GM12878 (cell line): ENCODE measurements at regions not wholly inside any gene's neighbourhood (a gene's known extent, or its start where the extent isn't known, plus 50 kb on each side); places are given as distances from the start of the nearest gene placed in this dataset.

Experiments used
- ATAC-seq: fragments of 200-7000 bp; cut with Tn5 transposase; 3 replicates; pipeline ENCODE4 v1.9.1; 2020; ENCODE audit warnings: mild to moderate bottlenecking, moderate library complexity
- BruUV-seq: library from RNA; stranded (reverse); fragments of 400-500 nt; replicated peaks from 2 replicates; lab custom pipeline; 2021; lab: Mats Ljungman, UMichigan
- CTCF ChIA-PET: fragments of 300-600 bp; sonication (Branson Sonifier 250); formaldehyde crosslinking; extraction: SDS; loops from one replicate; lab custom pipeline; 2021; ENCODE audit warnings: inconsistent platforms; lab: Yijun Ruan, JAX
- POLR2A ChIA-PET: fragments of 350-600 bp; formaldehyde crosslinking; extraction: SDS; loops from one replicate; lab custom pipeline; 2021; ENCODE audit warnings: inconsistent platforms; lab: Charles Lee
- RAD21 ChIA-PET: fragments of 300-600 bp; sonication (Branson Sonifier 250); formaldehyde crosslinking; loops from one replicate; lab custom pipeline; 2023; ENCODE audit warnings: antibody characterized with exemption; ENCODE audit not compliant: unreplicated experiment; lab: Charles Lee
- SMC1A ChIA-PET: fragments of 300-600 bp; sonication (Branson Sonifier 250); formaldehyde crosslinking; loops from one replicate; lab custom pipeline; 2023; ENCODE audit not compliant: unreplicated experiment, uncharacterized antibody; lab: Charles Lee
- DNase-seq: peaks from one replicate; pipeline ENCODE4 v3.0.0-alpha.2; 2011; ENCODE audit warnings: low read depth, low spot score
- FAIRE-seq: peaks from 3 replicates; lab custom pipeline; 2011; peaks lifted over from hg19 to GRCh38; lab: Jason Lieb, UNC
- H2AFZ ChIP-seq: 2 replicates; pipeline ENCODE4 v1.6.0; 2011; ENCODE audit warnings: low read depth, low read length, control low read depth; ENCODE audit not compliant: control insufficient read depth
- H3K27ac ChIP-seq: 2 replicates; pipeline ENCODE4 v1.5.1; 2011; ENCODE audit warnings: control low read depth; ENCODE audit not compliant: control insufficient read depth, insufficient read depth
- H3K27me3 ChIP-seq, 2 experiments: replicated peaks in 1 of 2; 2 replicates each; pipeline versions ENCODE4 v1.6.0 to v1.6.1; 2011; ENCODE audit warnings: low read length in 1 of 2; ENCODE audit not compliant: control insufficient read depth in 2 of 2, insufficient read depth in 2 of 2
- H3K36me3 ChIP-seq, 2 experiments: 2 replicates each; pipeline ENCODE4 v1.5.1; 2011; ENCODE audit warnings: low read length in 1 of 2; ENCODE audit not compliant: control insufficient read depth in 2 of 2, insufficient read depth in 2 of 2
- H3K4me1 ChIP-seq: 2 replicates; pipeline ENCODE4 v1.6.1; 2011; ENCODE audit warnings: mild to moderate bottlenecking, low read length, moderate library complexity, mixed read lengths; ENCODE audit not compliant: control insufficient read depth, insufficient read depth
- H3K4me2 ChIP-seq: 2 replicates; pipeline ENCODE4 v1.6.0; 2011; ENCODE audit warnings: control low read depth; ENCODE audit not compliant: control insufficient read depth, insufficient read depth
- H3K4me3 ChIP-seq: fragments of 200-600 bp; sonication (generic); 2 replicates; pipeline ENCODE4 v1.5.1; 2016
- H3K79me2 ChIP-seq: 2 replicates; pipeline ENCODE4 v1.6.0; 2011; ENCODE audit warnings: low read length; ENCODE audit not compliant: control insufficient read depth, insufficient read depth
- H3K9ac ChIP-seq: 2 replicates; pipeline ENCODE4 v1.8.0; 2011; ENCODE audit warnings: low read length, control low read depth, mixed read lengths; ENCODE audit not compliant: control insufficient read depth, insufficient read depth
- H3K9me3 ChIP-seq: replicated peaks from 3 replicates; pipeline ENCODE4 v1.5.1; 2011; ENCODE audit warnings: mild to moderate bottlenecking, low read length; ENCODE audit not compliant: control insufficient read depth, insufficient read depth
- H4K20me1 ChIP-seq: 2 replicates; pipeline ENCODE4 v1.6.0; 2011; ENCODE audit not compliant: control insufficient read depth, insufficient read depth
- EGR1 ChIP-seq, 2 experiments: IDR thresholded peaks; 1 replicate in 1 of 2; 2 replicates in 1 of 2; pipeline ENCODE4 v1.6.1; 2011 to 2012; ENCODE audit warnings: low read depth in 2 of 2, low read length in 2 of 2, borderline replicate concordance in 1 of 2, mild to moderate bottlenecking in 1 of 2, moderate library complexity in 1 of 2
- MEF2B ChIP-seq: fragments of 450-650 bp; IDR thresholded peaks from 2 replicates; pipeline ENCODE4 v1.6.1; 2018; ENCODE audit warnings: mild to moderate bottlenecking, moderate library complexity; ENCODE audit not compliant: partially characterized antibody, poor library complexity, severe bottlenecking
- NR2F1 ChIP-seq: fragments of 450-650 bp; conservative IDR thresholded peaks from 2 replicates; pipeline ENCODE4 v1.6.1; 2017; ENCODE audit warnings: mild to moderate bottlenecking
- PAX5 ChIP-seq: IDR thresholded peaks from 2 replicates; pipeline ENCODE4 v1.6.1; 2011; ENCODE audit warnings: low read depth, low read length, borderline replicate concordance
- POU2F2 ChIP-seq: IDR thresholded peaks from 3 replicates; pipeline ENCODE4 v1.6.1; 2011; ENCODE audit warnings: low read depth, mild to moderate bottlenecking, low read length, borderline replicate concordance
- SMARCA5 ChIP-seq: fragments of 450-650 bp; IDR thresholded peaks from 2 replicates; pipeline ENCODE4 v1.6.1; 2017; ENCODE audit warnings: mild to moderate bottlenecking
- SRF ChIP-seq, 2 experiments: IDR thresholded peaks; 2 replicates each; pipeline ENCODE4 v1.6.1; 2011; ENCODE audit warnings: low read depth in 2 of 2, low read length in 2 of 2, mild to moderate bottlenecking in 1 of 2, moderate library complexity in 1 of 2
- STAT3 ChIP-seq: IDR thresholded peaks from 2 replicates; pipeline ENCODE4 v1.6.1; 2011; ENCODE audit warnings: low read depth, low read length, improper control_type of control experiment
- TAF1 ChIP-seq: IDR thresholded peaks from 2 replicates; pipeline ENCODE4 v1.6.1; 2011; ENCODE audit warnings: mild to moderate bottlenecking, low read depth, low read length, borderline replicate concordance
- YBX1 ChIP-seq: fragments of 450-650 bp; IDR thresholded peaks from 2 replicates; pipeline ENCODE4 v1.6.1; 2016; ENCODE audit warnings: antibody characterized with exemption
- WGBS: methylation state at CpG from one replicate; pipeline ENCODE4 v1.1.6; 2016; ENCODE audit warnings: low lambda C conversion rate; ENCODE audit not compliant: insufficient replicate concordance, insufficient coverage; ENCODE audit errors: missing lambda C conversion rate; 5-methylcytosine and 5-hydroxymethylcytosine counted together
- in situ Hi-C: fragments of 300-500 bp; cut with MboI; formaldehyde crosslinking; loops from 9 replicates; pipeline ENCODE4 v1.14.3; 2018; ENCODE audit warnings: mixed read lengths
- intact Hi-C: fragments of 100-400 bp; cut with micrococcal nuclease; formaldehyde crosslinking; loops from one replicate; pipeline ENCODE4 v1.14.2; 2022; ENCODE audit not compliant: unreplicated experiment
- TF ChIP-seq, protein P1 (sequence below): fragments of 450-650 bp; IDR thresholded peaks from 2 replicates; pipeline ENCODE4 v1.6.1; 2018; ENCODE audit warnings: borderline replicate concordance, mild to moderate bottlenecking; ENCODE audit not compliant: partially characterized antibody
- TF ChIP-seq, protein P2 (sequence below): IDR thresholded peaks from 2 replicates; pipeline ENCODE4 v1.6.1; 2011; ENCODE audit warnings: low read depth, low read length, improper control_type of control experiment, borderline replicate concordance
- TF ChIP-seq, protein P3 (sequence below): IDR thresholded peaks from 2 replicates; pipeline ENCODE4 v1.6.1; 2011; ENCODE audit warnings: borderline replicate concordance, low read depth, mild to moderate bottlenecking, moderate library complexity, mixed read lengths, low read length; ENCODE audit not compliant: insufficient read depth; ENCODE audit errors: extremely low read length
- TF ChIP-seq, protein P4 (sequence below): fragments of 450-650 bp; IDR thresholded peaks from 2 replicates; pipeline ENCODE4 v1.6.1; 2018; ENCODE audit warnings: mild to moderate bottlenecking, low read depth, moderate library complexity; ENCODE audit not compliant: partially characterized antibody
- TF ChIP-seq, protein P5 (sequence below): fragments of 450-650 bp; IDR thresholded peaks from 2 replicates; pipeline ENCODE4 v1.6.1; 2016; ENCODE audit warnings: mild to moderate bottlenecking

DNA sequence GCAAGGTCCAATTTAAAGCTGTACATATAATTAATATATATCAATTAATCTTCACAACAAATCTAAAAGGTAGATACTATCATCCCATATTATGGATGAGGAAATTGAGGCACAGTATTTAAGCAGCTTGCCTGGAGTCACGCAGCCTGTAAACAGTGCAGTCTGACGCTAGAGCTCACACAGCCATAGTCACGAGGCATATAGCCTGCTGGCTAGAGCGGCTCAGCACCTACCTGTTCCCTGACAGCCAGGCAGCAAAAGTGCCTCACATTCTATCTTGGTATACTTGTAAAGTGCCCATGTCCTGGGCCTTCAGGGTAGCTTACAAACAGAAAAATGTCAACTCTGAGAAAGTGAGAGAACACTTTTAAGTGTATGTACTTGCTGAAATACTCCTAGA, 222.6 kb upstream of the NEIL3 start (continued):
- TF ChIP-seq NR2F1: no peak
- TF ChIP-seq SRF (IDR thresholded peaks at IDR 0.05; ENCODE audit: low read depth in 2 of 2, low read length in 2 of 2): no peak
- no peak for TF ChIP-seq STAT3
- no peak for TF ChIP-seq SMARCA5

DNA sequence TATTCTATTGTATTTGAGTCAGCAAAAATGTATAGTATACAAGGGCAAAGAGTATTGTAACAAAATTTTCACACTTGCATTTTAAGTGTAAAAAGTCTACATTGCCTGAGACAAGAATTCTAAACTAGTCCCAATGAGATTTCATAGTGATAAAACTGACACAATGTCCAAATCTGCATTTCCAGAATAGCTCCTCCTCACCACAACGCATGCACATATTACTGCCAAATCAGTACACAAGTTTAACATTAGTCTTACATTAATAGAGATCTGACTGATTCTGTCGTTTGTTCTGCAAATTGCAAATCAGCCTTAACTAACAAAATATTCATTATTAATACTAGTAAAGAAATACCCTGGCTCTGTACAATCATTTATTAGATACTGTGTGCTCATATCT, 222.2 kb upstream of the NEIL3 start:
- intact Hi-C loops (no loop called here), in situ Hi-C loops (no loop called here)
- no peak for ATAC-seq
- 12% methylated on average over 2 of the region's 2 CpGs for WGBS
- no peak for DNase-seq
- Histone ChIP-seq H3K4me2 (no peak overlapping the region), H3K4me1 (no peaks in the 10 kb centered on the region), H3K27me3 (no peaks in the 10 kb centered on the region), H4K20me1 (no peaks in the 10 kb centered on the region), H3K9me3 (no peaks in the 10 kb centered on the region), H3K4me3 (no peak overlapping the region), H3K9ac (no peak overlapping the region), H3K27ac (no peak overlapping the region), H3K79me2 (no peaks in the 10 kb centered on the region), H3K36me3 (no peaks in the 10 kb centered on the region), H2AFZ (no peak overlapping the region)
- ChIA-PET SMC1A (interaction anchor here (1.2 kb wide), 1 partner anchor 8 kb away, joined by 3 read pairs; no protein-coding TSS in a partner anchor), CTCF (interaction anchor here (1.3 to 1.5 kb wide), 2 partner anchors 11 to 74 kb away, joined by 3 read pairs; no protein-coding TSS in a partner anchor), RAD21 (no interaction called here), POLR2A (no interaction called here)
- BruUV-seq: no TSS peak
- FAIRE-seq: no peak
- TF ChIP-seq, protein P1, sequence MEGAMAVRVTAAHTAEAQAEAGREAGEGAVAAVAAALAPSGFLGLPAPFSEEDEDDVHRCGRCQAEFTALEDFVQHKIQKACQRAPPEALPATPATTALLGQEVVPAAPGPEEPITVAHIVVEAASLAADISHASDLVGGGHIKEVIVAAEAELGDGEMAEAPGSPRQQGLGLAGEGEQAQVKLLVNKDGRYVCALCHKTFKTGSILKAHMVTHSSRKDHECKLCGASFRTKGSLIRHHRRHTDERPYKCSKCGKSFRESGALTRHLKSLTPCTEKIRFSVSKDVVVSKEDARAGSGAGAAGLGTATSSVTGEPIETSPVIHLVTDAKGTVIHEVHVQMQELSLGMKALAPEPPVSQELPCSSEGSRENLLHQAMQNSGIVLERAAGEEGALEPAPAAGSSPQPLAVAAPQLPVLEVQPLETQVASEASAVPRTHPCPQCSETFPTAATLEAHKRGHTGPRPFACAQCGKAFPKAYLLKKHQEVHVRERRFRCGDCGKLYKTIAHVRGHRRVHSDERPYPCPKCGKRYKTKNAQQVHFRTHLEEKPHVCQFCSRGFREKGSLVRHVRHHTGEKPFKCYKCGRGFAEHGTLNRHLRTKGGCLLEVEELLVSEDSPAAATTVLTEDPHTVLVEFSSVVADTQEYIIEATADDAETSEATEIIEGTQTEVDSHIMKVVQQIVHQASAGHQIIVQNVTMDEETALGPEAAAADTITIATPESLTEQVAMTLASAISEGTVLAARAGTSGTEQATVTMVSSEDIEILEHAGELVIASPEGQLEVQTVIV: no peak
- TF ChIP-seq POU2F2: no peak
- no peak for TF ChIP-seq YBX1
- TF ChIP-seq EGR1 (IDR thresholded peaks at IDR 0.05; ENCODE audit: borderline replicate concordance in 1 of 2, low read depth in 2 of 2, low read length in 2 of 2): no peak
- TF ChIP-seq TAF1: no peak
- TF ChIP-seq, protein P2, sequence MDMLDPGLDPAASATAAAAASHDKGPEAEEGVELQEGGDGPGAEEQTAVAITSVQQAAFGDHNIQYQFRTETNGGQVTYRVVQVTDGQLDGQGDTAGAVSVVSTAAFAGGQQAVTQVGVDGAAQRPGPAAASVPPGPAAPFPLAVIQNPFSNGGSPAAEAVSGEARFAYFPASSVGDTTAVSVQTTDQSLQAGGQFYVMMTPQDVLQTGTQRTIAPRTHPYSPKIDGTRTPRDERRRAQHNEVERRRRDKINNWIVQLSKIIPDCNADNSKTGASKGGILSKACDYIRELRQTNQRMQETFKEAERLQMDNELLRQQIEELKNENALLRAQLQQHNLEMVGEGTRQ: no peak
- no peak for TF ChIP-seq MEF2B
- TF ChIP-seq, protein P3, sequence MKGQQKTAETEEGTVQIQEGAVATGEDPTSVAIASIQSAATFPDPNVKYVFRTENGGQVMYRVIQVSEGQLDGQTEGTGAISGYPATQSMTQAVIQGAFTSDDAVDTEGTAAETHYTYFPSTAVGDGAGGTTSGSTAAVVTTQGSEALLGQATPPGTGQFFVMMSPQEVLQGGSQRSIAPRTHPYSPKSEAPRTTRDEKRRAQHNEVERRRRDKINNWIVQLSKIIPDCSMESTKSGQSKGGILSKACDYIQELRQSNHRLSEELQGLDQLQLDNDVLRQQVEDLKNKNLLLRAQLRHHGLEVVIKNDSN: no peak
- TF ChIP-seq, protein P4, sequence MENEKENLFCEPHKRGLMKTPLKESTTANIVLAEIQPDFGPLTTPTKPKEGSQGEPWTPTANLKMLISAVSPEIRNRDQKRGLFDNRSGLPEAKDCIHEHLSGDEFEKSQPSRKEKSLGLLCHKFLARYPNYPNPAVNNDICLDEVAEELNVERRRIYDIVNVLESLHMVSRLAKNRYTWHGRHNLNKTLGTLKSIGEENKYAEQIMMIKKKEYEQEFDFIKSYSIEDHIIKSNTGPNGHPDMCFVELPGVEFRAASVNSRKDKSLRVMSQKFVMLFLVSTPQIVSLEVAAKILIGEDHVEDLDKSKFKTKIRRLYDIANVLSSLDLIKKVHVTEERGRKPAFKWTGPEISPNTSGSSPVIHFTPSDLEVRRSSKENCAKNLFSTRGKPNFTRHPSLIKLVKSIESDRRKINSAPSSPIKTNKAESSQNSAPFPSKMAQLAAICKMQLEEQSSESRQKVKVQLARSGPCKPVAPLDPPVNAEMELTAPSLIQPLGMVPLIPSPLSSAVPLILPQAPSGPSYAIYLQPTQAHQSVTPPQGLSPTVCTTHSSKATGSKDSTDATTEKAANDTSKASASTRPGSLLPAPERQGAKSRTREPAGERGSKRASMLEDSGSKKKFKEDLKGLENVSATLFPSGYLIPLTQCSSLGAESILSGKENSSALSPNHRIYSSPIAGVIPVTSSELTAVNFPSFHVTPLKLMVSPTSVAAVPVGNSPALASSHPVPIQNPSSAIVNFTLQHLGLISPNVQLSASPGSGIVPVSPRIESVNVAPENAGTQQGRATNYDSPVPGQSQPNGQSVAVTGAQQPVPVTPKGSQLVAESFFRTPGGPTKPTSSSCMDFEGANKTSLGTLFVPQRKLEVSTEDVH: no peak
- no peak for TF ChIP-seq PAX5
- TF ChIP-seq, protein P5, sequence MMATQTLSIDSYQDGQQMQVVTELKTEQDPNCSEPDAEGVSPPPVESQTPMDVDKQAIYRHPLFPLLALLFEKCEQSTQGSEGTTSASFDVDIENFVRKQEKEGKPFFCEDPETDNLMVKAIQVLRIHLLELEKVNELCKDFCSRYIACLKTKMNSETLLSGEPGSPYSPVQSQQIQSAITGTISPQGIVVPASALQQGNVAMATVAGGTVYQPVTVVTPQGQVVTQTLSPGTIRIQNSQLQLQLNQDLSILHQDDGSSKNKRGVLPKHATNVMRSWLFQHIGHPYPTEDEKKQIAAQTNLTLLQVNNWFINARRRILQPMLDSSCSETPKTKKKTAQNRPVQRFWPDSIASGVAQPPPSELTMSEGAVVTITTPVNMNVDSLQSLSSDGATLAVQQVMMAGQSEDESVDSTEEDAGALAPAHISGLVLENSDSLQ: no peak
